A673 (cell line): ENCODE measurements at regions not wholly inside any gene's neighbourhood (a gene's known extent, or its start where the extent isn't known, plus 50 kb on each side); places are given as distances from the start of the nearest gene placed in this dataset.

Experiments used
- CTCF ChIP-seq: fragments of 300-800, 200-600 bp; sonication (generic); conservative IDR thresholded peaks from 2 replicates; pipeline ENCODE4 v1.5.1; 2017; ENCODE audit warnings: low read depth, mild to moderate bottlenecking, antibody characterized with exemption, low read length, moderate library complexity, mixed read lengths
- EZH2 ChIP-seq: fragments of 200-600 bp; sonication (generic); IDR thresholded peaks from 2 replicates; pipeline ENCODE4 v1.6.1; 2017; ENCODE audit warnings: borderline replicate concordance, low read depth, mild to moderate bottlenecking, mixed read lengths, antibody characterized with exemption, low read length; ENCODE audit not compliant: poor library complexity, severe bottlenecking

- no peak for TF ChIP-seq CTCF
- TF ChIP-seq EZH2, result no peak
Measured at GRCh38 chr21:18801468-18801867, 397.9 kb upstream of the TMPRSS15 start.
